GM10266 (cell line): ENCODE measurements at regions not wholly inside any gene's neighbourhood (a gene's known extent, or its start where the extent isn't known, plus 50 kb on each side); places are given as distances from the start of the nearest gene placed in this dataset.

Source experiments
- DNase-seq: peaks from one replicate; pipeline ENCODE4 v3.0.0; 2012; ENCODE audit errors: extremely low spot score
- CTCF ChIP-seq: IDR thresholded peaks from 2 replicates; pipeline ENCODE4 v1.5.1; 2012; ENCODE audit warnings: mild to moderate bottlenecking, low read depth; ENCODE audit not compliant: control insufficient read depth, insufficient read depth; ENCODE audit errors: missing control alignments

- TF ChIP-seq CTCF = no peak
- DNase-seq = no peak
These were observed 343.2 kb upstream of the TNP1 start for GRCh38 chr2:217203086-217203485.

- TF ChIP-seq CTCF = no peak
- no peak for DNase-seq
These were observed 339.4 kb upstream of the TNP1 start for GRCh38 chr2:217199255-217199630.

- no peak for DNase-seq
- no peak for TF ChIP-seq CTCF
These were observed 336.0 kb upstream of the TNP1 start for GRCh38 chr2:217195658-217196446.

GRCh38 chr2:217195016-217195415, 335.2 kb upstream of the TNP1 start:
- DNase-seq = no peak
- TF ChIP-seq CTCF = no peak

- no peak for TF ChIP-seq CTCF
- DNase-seq = no peak
These were observed 333.8 kb upstream of the TNP1 start for GRCh38 chr2:217193431-217194340.

- DNase-seq = no peak
These were observed 332.5 kb upstream of the TNP1 start for GRCh38 chr2:217192366-217192765.

More at GRCh38 chr2:217192366-217192765, 332.5 kb upstream of the TNP1 start:
- TF ChIP-seq CTCF = no peak
